D721Med (cell line): ENCODE measurements at regions not wholly inside any gene's neighbourhood (a gene's known extent, or its start where the extent isn't known, plus 50 kb on each side); places are given as distances from the start of the nearest gene placed in this dataset.

Source experiments
- DNase-seq: peaks from one replicate; pipeline ENCODE4 v3.0.0; 2011; ENCODE audit warnings: low spot score; ENCODE audit not compliant: insufficient read length
- FAIRE-seq: peaks from 2 replicates; lab custom pipeline; 2011; peaks lifted over from hg19 to GRCh38; lab: Jason Lieb, UNC
- TF ChIP-seq, protein P1 (sequence below): IDR thresholded peaks from 2 replicates; pipeline ENCODE4 v1.5.1; 2012; ENCODE audit warnings: mild to moderate bottlenecking, control low read depth; ENCODE audit not compliant: insufficient read depth; ENCODE audit errors: missing control alignments

DNA sequence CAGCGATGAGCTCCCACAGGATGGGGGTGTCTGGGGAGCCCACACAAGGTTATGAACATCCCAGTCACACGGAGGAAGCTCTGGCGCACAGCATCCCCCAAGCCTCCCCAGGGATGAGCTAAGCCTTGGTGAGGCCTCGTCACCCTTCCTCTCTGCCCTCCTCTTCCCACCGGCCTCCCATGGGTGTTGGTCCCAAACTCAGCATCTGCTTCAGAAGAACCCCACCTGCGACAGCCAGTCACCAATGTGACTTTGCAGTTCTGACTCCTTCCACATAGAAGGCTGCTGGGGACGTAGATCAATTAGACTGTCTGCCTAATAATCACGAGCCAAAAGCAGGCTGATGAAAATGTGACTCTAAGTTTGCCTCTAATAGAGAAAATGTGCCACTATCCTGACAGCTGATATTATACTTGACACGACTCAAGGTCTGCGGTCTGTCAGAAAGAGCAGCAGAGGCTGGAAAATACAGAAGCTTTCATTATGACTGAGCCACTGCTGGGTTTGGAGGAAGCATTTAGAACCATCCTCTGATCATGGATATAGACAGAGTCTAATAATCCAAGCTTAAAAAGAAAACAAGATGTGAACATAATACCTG, 116.0 kb upstream of the PFKP start:
- DNase-seq: no peak
- FAIRE-seq: no peak
- TF ChIP-seq, protein P1, sequence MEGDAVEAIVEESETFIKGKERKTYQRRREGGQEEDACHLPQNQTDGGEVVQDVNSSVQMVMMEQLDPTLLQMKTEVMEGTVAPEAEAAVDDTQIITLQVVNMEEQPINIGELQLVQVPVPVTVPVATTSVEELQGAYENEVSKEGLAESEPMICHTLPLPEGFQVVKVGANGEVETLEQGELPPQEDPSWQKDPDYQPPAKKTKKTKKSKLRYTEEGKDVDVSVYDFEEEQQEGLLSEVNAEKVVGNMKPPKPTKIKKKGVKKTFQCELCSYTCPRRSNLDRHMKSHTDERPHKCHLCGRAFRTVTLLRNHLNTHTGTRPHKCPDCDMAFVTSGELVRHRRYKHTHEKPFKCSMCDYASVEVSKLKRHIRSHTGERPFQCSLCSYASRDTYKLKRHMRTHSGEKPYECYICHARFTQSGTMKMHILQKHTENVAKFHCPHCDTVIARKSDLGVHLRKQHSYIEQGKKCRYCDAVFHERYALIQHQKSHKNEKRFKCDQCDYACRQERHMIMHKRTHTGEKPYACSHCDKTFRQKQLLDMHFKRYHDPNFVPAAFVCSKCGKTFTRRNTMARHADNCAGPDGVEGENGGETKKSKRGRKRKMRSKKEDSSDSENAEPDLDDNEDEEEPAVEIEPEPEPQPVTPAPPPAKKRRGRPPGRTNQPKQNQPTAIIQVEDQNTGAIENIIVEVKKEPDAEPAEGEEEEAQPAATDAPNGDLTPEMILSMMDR: no peak

DNA sequence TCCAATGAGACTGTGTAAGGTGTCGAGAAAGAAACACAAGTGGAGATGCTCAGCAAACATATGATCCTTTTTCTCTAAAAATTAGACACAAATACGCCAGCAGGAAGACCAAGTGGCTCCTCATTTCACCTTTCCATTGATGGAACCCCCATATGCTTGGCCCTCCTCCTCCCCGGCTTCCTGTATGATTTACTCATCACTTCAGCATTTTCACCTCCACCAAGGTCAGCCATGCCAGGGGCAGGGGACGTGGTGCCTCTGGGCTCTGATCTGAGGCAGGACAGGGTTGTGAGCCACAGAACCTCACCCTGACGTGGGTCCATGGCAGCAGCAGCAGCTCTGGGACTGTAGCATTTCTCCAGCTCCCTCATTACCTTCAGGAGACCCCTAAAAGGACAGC, 116.8 kb upstream of the PFKP start:
- TF ChIP-seq, protein P1: no peak
- no peak for DNase-seq
- FAIRE-seq: no peak

DNA sequence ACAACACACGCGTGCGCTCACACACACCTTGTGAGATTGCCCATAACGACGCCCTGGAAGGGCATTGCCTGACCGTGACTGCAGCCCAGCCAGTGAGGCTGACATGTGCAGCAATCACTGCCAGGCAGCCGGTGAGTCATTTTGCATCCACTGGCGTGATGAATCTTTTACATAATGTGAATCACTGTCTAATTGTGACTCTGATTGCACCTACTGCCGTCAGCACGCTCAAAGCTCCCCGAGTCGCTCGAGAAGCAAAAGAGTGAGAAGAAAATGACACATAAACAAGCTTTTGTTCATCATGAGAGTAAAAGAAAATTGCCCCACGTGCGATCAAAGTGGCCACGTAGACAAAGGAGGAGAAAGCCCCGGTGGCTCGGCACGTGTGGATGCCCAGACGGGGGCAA, 117.4 kb upstream of the PFKP start:
- no peak for FAIRE-seq
- TF ChIP-seq, protein P1: no peak
- DNase-seq: no peak

DNA sequence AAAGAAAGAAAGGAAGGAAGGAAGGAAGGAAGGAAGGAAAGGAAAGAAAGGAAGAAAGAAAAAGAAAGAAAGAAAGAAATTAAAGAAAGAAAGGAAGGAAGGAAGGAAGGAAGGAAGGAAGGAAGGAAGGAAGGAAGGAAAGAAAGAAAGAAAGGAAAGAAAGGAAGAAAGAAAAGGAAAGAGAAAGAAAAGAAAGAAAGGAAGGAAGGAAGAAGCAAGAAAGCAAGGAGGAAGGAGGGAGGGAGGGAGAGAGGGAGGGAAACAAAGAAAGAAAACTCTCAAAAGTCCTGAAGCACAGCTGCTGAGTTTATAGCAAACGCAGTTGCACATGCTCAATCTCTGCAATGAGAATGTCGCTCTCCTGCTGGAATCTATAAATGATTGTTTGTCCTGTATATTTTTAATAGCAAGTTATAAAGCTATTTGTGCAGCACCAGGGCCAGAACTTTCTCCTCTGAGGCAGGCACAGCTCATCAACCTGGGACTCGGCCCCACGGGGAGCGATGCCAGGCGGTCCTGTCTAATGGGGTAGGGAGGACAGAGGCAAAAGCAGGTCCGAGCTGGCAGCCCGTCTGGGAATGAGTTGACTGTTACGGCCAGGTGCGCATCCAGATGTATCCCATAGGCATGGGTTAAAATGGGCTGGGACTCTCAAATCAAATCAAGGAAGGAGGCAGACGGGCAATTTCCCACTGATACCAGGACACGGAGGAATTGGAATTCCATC, 118.0 kb upstream of the PFKP start:
- TF ChIP-seq, protein P1: no peak
- no peak for FAIRE-seq
- no peak for DNase-seq

DNA sequence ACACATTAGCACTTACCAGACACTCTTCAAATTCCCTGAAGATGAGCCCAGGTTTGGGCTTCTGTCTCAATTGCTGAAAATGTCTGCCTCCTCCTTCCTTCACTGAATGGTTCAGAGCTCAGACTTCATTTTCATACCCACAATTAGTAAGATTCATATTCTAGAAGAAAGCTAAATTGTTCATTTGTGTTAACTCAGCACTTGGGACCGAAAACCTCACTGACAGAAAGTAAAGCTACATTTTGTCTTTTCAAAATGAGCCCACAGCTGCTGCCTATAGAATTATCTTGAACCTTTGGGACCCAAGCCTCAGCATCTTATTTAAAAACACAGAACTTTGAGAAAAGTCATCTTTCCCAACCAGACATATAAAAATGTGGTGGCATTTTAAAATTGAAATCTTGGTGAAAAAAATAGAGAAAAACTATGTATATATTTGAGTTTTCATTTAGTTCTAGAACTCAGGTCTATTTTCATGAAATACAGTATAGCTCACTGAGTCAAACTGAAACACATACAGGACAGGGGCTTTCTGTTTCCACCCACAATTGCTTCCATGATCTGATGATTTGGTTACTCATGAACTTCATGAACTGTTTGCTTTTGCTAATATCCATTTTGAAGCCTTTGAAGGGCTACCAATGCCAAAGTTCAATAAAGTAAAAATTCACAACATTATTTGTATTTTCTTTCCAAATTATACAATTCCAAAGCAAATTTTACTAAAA, 119.1 kb upstream of the PFKP start:
- TF ChIP-seq, protein P1: no peak
- DNase-seq (no peak), FAIRE-seq (no peak)

DNA sequence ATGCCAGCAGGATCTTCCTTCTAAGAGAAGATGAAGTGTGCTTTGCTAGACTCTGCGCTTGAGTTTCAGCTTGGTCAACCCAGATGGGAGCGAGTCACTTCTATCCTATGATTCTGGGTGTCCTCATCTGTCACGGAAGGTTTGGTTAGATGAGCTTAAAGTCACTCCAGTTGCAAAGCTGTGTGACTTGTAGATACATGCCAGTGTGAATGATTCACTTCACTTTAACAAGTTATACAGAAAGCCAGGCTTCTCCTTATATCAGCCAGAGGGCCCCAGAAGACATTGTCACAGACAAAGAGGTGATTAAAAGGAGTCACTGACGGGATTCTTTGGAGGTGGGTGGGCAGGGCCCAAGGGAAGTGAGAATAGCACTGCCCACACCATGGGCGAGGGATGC, 122.6 kb upstream of the PFKP start:
- no peak for FAIRE-seq
- TF ChIP-seq, protein P1: no peak
- DNase-seq: no peak
